Stimulated activated naive B cell treated with anti-CD40 and anti-IgM and Interleukin-4, amounts not matched to agents 10 μg/mL and 1 μg/mL and 100 μg/mL, for 72 hours (primary cell): ENCODE measurements at regions not wholly inside any gene's neighbourhood (a gene's known extent, or its start where the extent isn't known, plus 50 kb on each side); places are given as distances from the start of the nearest gene placed in this dataset.
"Not testable (repeated sequence)": the region's sequence is repeated elsewhere in the genome, so short reads cannot be mapped to it uniquely, and the experiment has no call there.

ENCODE experiments used
- ATAC-seq, 2 donors: fragments of 150-1000 bp; cut with Tn5 transposase; replicated peaks; 2 replicates each; pipeline ENCODE4 v1.10.0; 2021; ENCODE audit warnings: moderate library complexity in 1 of 2
- DNase-seq: peaks from one replicate; pipeline ENCODE4 v3.0.0; 2021
- H3K27ac Mint-ChIP-seq: one replicate; pipeline ENCODE4 v1.8.0; 2022; ENCODE audit warnings: mild to moderate bottlenecking, mixed read lengths
- H3K27me3 Mint-ChIP-seq, 2 donors: one replicate each; pipeline ENCODE4 v1.8.0; 2022; ENCODE audit warnings: mixed read lengths in 2 of 2
- H3K36me3 Mint-ChIP-seq, 2 donors: one replicate each; pipeline ENCODE4 v1.8.0; 2022; ENCODE audit warnings: mixed read lengths in 2 of 2, mild to moderate bottlenecking in 1 of 2
- H3K4me1 Mint-ChIP-seq, 2 donors: one replicate each; pipeline ENCODE4 v1.8.0; 2022; ENCODE audit warnings: mixed read lengths in 2 of 2, mild to moderate bottlenecking in 1 of 2
- H3K4me3 Mint-ChIP-seq, 2 donors: one replicate each; pipeline ENCODE4 v1.8.0; 2022; ENCODE audit warnings: mild to moderate bottlenecking in 2 of 2, mixed read lengths in 2 of 2, moderate library complexity in 1 of 2
- H3K9me3 Mint-ChIP-seq, 2 donors: one replicate each; pipeline ENCODE4 v1.8.0; 2022; ENCODE audit warnings: mixed read lengths in 2 of 2, mild to moderate bottlenecking in 1 of 2

- DNase-seq (no peak), ATAC-seq (no peak)
- no peak overlapping the region for H3K27ac Mint-ChIP-seq
- no peaks in the 10 kb centered on the region for H3K4me1 Mint-ChIP-seq
- H3K27me3 Mint-ChIP-seq: peaks cover 12 to 14% of the 10 kb centered on the region in 2 donors
- peaks cover 0 to 2% of the 10 kb centered on the region in 2 donors for H3K9me3 Mint-ChIP-seq
- no peaks in the 10 kb centered on the region for H3K36me3 Mint-ChIP-seq
- no peak overlapping the region for H3K4me3 Mint-ChIP-seq
Observed at GRCh38 chr16:9661336-9662017, 520.8 kb downstream of the GRIN2A start.

DNA sequence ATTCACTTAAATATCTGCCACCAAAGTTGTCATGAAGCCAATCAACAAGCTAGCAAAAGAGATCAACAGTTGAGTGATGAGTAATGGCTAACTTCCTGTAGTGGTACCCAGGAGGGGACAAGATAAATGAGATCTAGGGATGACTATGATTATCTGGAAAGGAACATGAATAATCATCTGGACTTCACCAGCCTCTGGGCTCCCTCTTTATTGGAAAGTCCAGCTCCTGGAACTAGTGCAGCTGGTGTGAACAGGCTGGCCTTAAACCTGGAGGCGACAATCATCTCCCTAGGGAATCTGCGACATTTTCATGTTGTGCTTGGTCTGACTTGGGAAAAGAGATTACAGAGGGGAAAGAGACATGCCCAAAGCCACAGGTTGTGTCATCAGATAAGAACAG, 518.6 kb downstream of the GRIN2A start:
- no peak for DNase-seq
- Mint-ChIP-seq H3K4me1 (no peaks in the 10 kb centered on the region), H3K9me3 (no peaks in the 10 kb centered on the region), H3K27ac (no peak overlapping the region), H3K36me3 (no peaks in the 10 kb centered on the region), H3K27me3 (peaks cover 0 to 13% of the 10 kb centered on the region in 2 donors), H3K4me3 (no peak overlapping the region)
- no peak for ATAC-seq

GRCh38 chr16:9665851-9666271, 516.4 kb downstream of the GRIN2A start:
- Mint-ChIP-seq H3K9me3 (no peaks in the 10 kb centered on the region), H3K4me3 (no peak overlapping the region), H3K27ac (no peak overlapping the region), H3K4me1 (no peaks in the 10 kb centered on the region), H3K36me3 (no peaks in the 10 kb centered on the region), H3K27me3 (peaks cover 0 to 8% of the 10 kb centered on the region in 2 donors)
- ATAC-seq: no peak
- DNase-seq: no peak

DNA sequence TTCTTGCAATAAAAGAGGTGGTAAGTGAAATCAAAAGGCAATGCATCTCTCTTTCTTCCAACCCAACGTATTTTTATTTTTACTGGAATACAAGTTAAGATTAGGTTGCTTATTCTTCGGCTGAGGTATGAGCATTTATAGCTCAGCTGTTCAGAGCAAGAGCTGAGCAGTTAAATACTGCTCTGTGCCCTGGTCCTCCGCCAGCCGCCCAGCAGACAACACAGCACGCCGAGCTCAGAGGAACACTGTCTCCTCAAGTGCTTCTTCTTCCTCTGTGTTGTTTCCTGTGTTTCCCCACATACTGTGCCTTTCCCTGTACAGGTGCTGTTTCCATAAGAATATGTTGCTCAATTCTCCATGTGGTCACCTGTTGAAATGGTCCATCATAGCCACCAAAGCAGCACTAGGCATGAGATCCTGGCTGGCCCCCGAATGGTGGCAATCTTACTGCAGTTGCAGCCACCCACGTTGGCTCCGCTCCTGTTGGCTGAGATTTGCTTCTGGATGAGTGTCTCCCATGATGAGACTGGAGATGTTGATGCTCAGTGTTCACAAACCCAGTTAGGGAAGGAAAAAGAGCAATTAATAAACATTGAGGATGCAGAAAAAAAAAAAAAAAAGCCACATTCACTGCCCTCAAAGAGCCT, 515.3 kb downstream of the GRIN2A start:
- peaks cover 0 to 8% of the 10 kb centered on the region in 2 donors for H3K27me3 Mint-ChIP-seq
- DNase-seq (no peak), ATAC-seq (no peak)
- H3K4me3 Mint-ChIP-seq: no peak overlapping the region
- H3K36me3 Mint-ChIP-seq: no peaks in the 10 kb centered on the region
- H3K9me3 Mint-ChIP-seq: no peaks in the 10 kb centered on the region
- H3K27ac Mint-ChIP-seq: no peak overlapping the region
- H3K4me1 Mint-ChIP-seq: no peaks in the 10 kb centered on the region

DNA sequence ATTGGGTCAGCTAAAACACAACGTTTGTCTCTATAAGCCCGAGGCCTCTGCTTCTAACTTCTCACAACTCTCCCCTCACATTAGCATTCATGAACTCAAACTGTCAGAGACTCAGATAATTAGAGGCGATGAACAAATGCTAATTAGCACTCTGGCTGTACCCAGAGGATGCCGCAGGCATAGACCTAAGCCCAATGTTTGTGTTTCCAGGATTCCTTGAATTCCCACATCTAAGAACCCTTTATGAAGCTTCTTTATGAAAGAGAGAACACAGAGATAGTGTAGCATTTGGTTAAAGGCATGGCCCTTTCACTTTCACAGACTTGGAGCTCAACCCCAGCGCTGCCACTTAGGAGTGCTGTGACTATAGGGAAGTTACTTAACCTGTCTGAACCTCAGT, 512.2 kb downstream of the GRIN2A start:
- Mint-ChIP-seq H3K27me3 (peaks cover 2 to 9% of the 10 kb centered on the region in 2 donors), H3K4me3 (no peak overlapping the region), H3K4me1 (no peaks in the 10 kb centered on the region), H3K9me3 (no peaks in the 10 kb centered on the region), H3K36me3 (no peaks in the 10 kb centered on the region), H3K27ac (no peak overlapping the region)
- ATAC-seq (no peak), DNase-seq (no peak)

DNA sequence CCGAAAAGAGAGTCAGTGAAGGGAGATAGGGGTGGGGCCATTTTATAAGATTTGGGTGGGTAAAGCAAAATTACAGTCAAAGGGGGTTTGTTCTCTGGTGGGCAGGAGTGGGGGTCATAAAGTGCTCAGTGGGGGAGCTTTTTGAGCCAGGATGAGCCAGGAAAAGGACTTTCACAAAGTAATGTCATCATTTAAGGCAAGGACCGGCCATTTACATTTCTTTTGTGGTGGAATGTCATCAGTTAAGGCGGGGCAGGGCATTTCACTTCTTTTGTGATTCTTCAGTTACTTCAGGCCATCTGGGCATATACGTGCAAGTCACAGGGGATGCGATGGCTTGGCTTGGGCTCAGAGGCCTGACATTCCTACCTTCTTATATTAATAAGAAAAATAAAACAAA, 511.6 kb downstream of the GRIN2A start:
- H3K27me3 Mint-ChIP-seq: peaks cover 7 to 14% of the 10 kb centered on the region in 2 donors
- not testable (repeated sequence) for H3K36me3 Mint-ChIP-seq, H3K27ac Mint-ChIP-seq

GRCh38 chr16:9676560-9677300, 505.5 kb downstream of the GRIN2A start:
- ATAC-seq, H3K4me3 Mint-ChIP-seq, H3K9me3 Mint-ChIP-seq, H3K36me3 Mint-ChIP-seq, H3K27ac Mint-ChIP-seq, DNase-seq, H3K4me1 Mint-ChIP-seq: not testable (repeated sequence)
- H3K27me3 Mint-ChIP-seq: peaks cover 21 to 22% of the 10 kb centered on the region in 2 donors

More for the DNA sequence above, 511.6 kb downstream of the GRIN2A start:
- not testable (repeated sequence) for H3K4me3 Mint-ChIP-seq, H3K9me3 Mint-ChIP-seq, ATAC-seq, DNase-seq, H3K4me1 Mint-ChIP-seq

GRCh38 chr16:9677301-9677653, 505.0 kb downstream of the GRIN2A start:
- H3K27ac Mint-ChIP-seq: no peak overlapping the region
- H3K27me3 Mint-ChIP-seq: peaks cover 22% of the 10 kb centered on the region in 2 donors
- no peaks in the 10 kb centered on the region for H3K36me3 Mint-ChIP-seq
- no peaks in the 10 kb centered on the region for H3K9me3 Mint-ChIP-seq
- DNase-seq (no peak), ATAC-seq (no peak)
- H3K4me3 Mint-ChIP-seq: no peak overlapping the region
- no peaks in the 10 kb centered on the region for H3K4me1 Mint-ChIP-seq

DNA sequence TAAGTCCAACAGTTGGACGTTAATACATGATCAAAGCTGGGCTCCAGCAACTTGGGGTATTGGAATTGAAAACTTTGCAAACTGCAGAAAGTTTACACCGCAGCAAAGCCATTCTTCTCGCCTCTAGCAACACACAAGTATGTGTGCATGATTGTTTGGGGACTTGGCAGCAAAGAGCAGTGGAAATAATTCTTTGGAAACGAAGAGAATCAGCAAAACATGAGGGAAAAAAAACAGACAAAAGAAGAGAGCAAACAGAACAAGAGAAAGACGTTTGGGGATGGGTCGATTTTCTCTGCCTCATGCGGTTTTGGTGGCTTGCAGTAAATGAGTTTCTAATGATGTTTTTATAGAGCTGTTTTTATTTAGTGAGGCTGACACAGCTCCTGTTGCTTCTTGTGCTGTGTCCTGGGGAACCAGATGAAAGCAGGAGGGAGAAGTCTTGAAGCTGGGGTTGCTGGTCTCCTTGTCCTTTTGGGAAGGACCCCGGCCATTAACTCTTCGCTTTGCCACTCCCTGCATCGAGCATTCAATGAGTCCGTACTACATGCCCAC, 502.9 kb downstream of the GRIN2A start:
- no peak overlapping the region for H3K27ac Mint-ChIP-seq
- H3K9me3 Mint-ChIP-seq: peaks cover 6 to 8% of the 10 kb centered on the region in 2 donors
- H3K4me3 Mint-ChIP-seq: no peak overlapping the region
- H3K4me1 Mint-ChIP-seq: no peaks in the 10 kb centered on the region
- no peak for DNase-seq
- H3K27me3 Mint-ChIP-seq: peaks cover 22% of the 10 kb centered on the region in 2 donors
- no peak for ATAC-seq
- H3K36me3 Mint-ChIP-seq: peaks cover 0 to 2% of the 10 kb centered on the region in 2 donors

DNA sequence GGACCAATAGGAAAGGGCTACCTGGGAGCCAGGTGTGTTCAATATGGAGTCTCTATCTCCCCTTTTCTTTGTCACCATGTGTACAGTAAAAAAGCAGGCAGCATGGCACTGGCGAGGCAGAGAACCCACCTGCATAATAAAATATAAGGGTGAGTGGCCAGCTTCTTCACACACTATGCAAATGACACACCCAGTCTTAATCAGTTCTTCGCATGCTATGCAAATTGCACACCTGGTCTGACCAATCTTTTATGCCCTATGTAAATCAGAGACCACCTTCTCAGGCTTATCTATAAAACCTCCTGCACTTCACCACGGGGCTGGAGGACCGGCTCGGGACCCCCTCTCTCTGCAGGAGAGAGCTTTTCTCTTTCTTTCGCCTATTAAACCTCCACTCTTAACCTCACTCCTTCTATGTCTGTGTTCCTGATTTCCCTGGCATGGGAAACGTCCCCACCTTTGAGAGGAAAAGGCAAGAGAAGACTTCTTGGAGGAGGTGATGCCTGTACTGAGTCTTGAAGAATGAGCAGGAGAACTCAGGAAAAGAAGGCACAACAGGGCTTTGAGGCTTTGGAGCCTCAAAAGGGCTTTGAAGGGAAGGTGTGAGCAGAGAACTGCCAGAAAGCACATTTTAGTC, 502.1 kb downstream of the GRIN2A start:
- no peak overlapping the region for H3K27ac Mint-ChIP-seq
- H3K9me3 Mint-ChIP-seq: peaks cover 6 to 8% of the 10 kb centered on the region in 2 donors
- H3K4me1 Mint-ChIP-seq: no peaks in the 10 kb centered on the region
- no peak overlapping the region for H3K4me3 Mint-ChIP-seq
- H3K36me3 Mint-ChIP-seq: peaks cover 0 to 2% of the 10 kb centered on the region in 2 donors
- H3K27me3 Mint-ChIP-seq: peaks cover 19 to 20% of the 10 kb centered on the region in 2 donors
- ATAC-seq (no peak), DNase-seq (no peak)

DNA sequence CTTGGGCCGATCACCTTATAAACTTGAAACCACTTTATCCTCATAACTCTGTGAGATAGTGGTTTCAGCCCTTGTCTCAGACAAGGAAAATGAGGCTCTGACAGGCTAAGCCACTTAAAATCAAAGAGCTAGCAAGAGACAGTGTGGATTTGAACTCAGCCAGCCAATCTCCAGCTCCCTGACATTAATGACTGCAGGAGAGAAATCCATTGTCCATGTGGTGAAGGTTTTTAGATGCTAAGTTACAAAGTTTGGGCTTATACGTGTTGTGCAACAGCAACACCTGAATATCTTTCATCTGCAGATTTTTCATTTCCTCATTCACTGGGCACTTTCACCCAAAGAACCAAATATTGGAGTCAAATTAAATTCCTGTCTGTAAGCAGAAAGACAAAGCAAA, 501.3 kb downstream of the GRIN2A start:
- H3K27me3 Mint-ChIP-seq: peaks cover 11 to 13% of the 10 kb centered on the region in 2 donors
- H3K4me3 Mint-ChIP-seq: no peak overlapping the region
- peaks cover 7 to 8% of the 10 kb centered on the region in 2 donors for H3K9me3 Mint-ChIP-seq
- ATAC-seq: no peak
- H3K27ac Mint-ChIP-seq: no peak overlapping the region
- peaks cover 0 to 2% of the 10 kb centered on the region in 2 donors for H3K36me3 Mint-ChIP-seq
- H3K4me1 Mint-ChIP-seq: no peaks in the 10 kb centered on the region
- no peak for DNase-seq

DNA sequence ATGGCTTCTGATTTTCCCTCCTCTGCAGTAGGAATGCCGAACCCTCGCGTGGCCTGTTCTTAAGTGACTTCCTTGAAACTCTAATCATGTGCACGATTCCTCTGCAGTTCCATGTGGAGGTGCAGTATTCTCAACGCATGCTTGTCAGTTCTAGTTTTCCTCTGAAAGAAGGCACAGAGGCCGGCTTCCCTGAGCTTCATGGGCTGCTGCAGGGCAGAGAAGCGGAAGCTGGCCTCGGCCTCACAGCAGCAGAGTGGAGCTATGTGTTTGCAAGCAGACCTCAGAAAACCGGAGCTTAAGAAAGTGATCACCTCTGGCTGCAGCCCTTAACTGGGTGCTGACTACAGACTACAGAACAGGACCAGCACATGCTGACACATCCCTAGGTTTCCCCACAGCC, 500.7 kb downstream of the GRIN2A start:
- H3K9me3 Mint-ChIP-seq: peaks cover 7 to 8% of the 10 kb centered on the region in 2 donors
- H3K36me3 Mint-ChIP-seq: peaks cover 0 to 2% of the 10 kb centered on the region in 2 donors
- peaks cover 6 to 8% of the 10 kb centered on the region in 2 donors for H3K27me3 Mint-ChIP-seq
- H3K4me3 Mint-ChIP-seq: no peak overlapping the region
- ATAC-seq (no peak), DNase-seq (no peak)
- H3K4me1 Mint-ChIP-seq: no peaks in the 10 kb centered on the region
- no peak overlapping the region for H3K27ac Mint-ChIP-seq

- Mint-ChIP-seq H3K4me3 (no peak overlapping the region), H3K36me3 (peaks cover 0 to 2% of the 10 kb centered on the region in 2 donors), H3K9me3 (peaks cover 7 to 8% of the 10 kb centered on the region in 2 donors), H3K27me3 (peaks cover 0 to 8% of the 10 kb centered on the region in 2 donors), H3K27ac (no peak overlapping the region), H3K4me1 (no peaks in the 10 kb centered on the region)
- ATAC-seq (no peak), DNase-seq (no peak)
Observed at GRCh38 chr16:9682320-9682719, 499.9 kb downstream of the GRIN2A start.

- DNase-seq: no peak
- no peak overlapping the region for H3K4me3 Mint-ChIP-seq
- H3K27me3 Mint-ChIP-seq: peaks cover 0 to 8% of the 10 kb centered on the region in 2 donors
- ATAC-seq: no peak
- H3K4me1 Mint-ChIP-seq: no peaks in the 10 kb centered on the region
- H3K9me3 Mint-ChIP-seq: peaks cover 7 to 8% of the 10 kb centered on the region in 2 donors
- peaks cover 0 to 2% of the 10 kb centered on the region in 2 donors for H3K36me3 Mint-ChIP-seq
- no peak overlapping the region for H3K27ac Mint-ChIP-seq
Observed at GRCh38 chr16:9683677-9684076, 498.6 kb downstream of the GRIN2A start.
